ENCODE measurements at regions not wholly inside any gene's neighbourhood (a gene's known extent, or its start where the extent isn't known, plus 50 kb on each side); places are given as distances from the start of the nearest gene placed in this dataset.

DNA sequence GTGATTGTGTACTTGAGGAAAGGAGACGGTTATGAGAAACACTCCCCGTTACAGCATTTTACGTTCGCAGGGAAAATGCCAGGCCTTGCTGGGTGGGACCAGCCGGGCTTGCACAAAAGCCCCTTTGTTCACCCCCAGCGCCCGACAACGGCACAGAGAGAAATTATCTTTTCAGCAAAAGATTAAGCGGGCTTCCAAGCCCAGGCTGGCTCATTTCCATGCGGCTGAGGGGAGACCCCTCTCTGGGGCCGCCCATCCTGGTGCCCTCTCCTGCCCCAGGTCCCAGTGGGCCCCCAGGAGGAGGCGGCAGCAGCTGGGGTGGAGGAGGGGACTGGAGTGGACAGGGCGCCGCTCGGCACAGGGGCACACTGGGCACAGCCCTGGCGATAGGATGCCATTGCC is 50.8 kb upstream of the NOTCH1 start:
- no peak overlapping the region for H3K4me3 ChIP-seq (replicated peaks in 1 of 3)
- no peaks in the 10 kb centered on the region for H3K9me3 ChIP-seq
- no peak for DNase-seq
- no peak overlapping the region for H3K27ac ChIP-seq
- WGBS, 2 donors: 89 to 95% methylated on average over 12 to 16 of the region's 16 CpGs
- H3K27me3 ChIP-seq: no peaks in the 10 kb centered on the region
- no peak for TF ChIP-seq POLR2A (IDR thresholded peaks at IDR 0.05)
- TF ChIP-seq, protein P1, sequence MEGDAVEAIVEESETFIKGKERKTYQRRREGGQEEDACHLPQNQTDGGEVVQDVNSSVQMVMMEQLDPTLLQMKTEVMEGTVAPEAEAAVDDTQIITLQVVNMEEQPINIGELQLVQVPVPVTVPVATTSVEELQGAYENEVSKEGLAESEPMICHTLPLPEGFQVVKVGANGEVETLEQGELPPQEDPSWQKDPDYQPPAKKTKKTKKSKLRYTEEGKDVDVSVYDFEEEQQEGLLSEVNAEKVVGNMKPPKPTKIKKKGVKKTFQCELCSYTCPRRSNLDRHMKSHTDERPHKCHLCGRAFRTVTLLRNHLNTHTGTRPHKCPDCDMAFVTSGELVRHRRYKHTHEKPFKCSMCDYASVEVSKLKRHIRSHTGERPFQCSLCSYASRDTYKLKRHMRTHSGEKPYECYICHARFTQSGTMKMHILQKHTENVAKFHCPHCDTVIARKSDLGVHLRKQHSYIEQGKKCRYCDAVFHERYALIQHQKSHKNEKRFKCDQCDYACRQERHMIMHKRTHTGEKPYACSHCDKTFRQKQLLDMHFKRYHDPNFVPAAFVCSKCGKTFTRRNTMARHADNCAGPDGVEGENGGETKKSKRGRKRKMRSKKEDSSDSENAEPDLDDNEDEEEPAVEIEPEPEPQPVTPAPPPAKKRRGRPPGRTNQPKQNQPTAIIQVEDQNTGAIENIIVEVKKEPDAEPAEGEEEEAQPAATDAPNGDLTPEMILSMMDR (IDR thresholded peaks at IDR 0.05): no peak
- no peaks in the 10 kb centered on the region for H3K36me3 ChIP-seq
- H3K4me1 ChIP-seq: no peaks in the 10 kb centered on the region
- intact Hi-C loops (cut with DNase I): no loop called here

DNA sequence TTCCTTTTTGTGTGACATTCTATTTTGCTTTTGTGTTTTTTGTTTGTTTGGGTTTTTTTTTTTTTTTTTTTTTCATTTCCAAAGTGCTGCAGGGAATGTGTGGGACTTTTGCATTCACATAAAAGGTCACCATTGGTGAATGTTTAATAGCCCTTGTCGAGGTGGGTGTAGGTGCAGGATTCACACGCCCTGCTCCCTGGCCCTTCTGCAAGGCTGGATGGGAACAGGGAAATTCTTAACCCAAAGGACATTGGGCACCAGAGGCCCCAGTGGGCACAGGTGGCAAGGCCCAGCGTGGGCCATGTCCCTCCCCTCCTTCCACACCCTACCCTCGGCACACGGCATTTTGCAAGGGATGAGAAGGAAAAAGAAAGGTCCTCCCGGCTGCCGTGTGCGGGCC is 50.4 kb upstream of the NOTCH1 start:
- 80% methylated on average over 8 of the region's 8 CpGs for WGBS, 2 donors
- intact Hi-C loops (cut with DNase I): no loop called here
- Histone ChIP-seq H3K4me3 (replicated peaks in 1 of 3) (no peak overlapping the region), H3K27me3 (no peaks in the 10 kb centered on the region), H3K4me1 (peaks cover 0 to under 1% of the 10 kb centered on the region in 2 donors), H3K36me3 (no peaks in the 10 kb centered on the region), H3K27ac (no peak overlapping the region), H3K9me3 (no peaks in the 10 kb centered on the region)
- TF ChIP-seq POLR2A (IDR thresholded peaks at IDR 0.05): no peak
- TF ChIP-seq, protein P1 (IDR thresholded peaks at IDR 0.05): no peak
- DNase-seq: no peak

DNA sequence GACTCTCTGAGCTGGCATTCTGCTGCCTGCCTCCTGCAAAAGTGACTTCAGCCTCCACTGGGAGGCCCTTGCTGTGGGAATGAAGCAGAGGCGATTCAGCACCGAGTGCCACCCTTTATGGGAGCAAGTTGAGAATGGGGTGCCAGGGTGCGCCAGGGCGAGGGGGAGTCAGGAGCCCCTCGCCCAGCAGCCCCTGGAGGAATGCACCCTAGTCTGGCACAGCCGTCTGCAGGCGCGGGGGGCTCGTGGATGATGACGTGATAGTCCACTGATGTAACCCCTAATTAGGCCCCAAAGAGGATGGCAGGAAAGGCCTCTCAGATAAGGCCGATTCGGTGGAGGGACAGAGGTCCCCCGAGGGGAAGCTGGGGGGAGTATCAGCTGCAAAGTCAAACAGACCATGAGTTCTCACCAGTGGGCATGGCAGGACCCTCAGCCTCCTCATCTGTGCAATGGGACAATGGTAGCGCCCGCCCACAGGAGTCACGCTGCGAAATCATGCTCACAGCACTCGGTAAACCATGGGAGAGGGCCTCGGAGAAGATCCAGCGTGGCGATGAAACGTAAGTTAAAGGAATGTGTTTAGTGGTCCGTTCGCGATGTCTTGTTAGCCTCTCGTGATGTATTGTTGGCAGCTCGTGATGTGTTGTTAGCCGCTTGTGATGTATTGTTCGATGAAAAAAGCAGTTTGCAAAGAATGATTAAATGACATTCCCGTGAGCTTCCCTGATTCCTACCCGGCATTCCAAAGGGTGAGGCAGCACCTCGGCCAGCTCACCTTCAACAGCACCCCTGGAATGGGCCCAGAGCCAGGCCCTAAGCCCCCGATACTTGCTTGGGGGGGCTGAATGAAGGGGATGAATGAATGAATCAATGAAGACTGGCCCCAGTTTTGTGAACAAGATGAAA is 49.7 kb upstream of the NOTCH1 start:
- H3K27me3 ChIP-seq: no peaks in the 10 kb centered on the region
- no peaks in the 10 kb centered on the region for H3K9me3 ChIP-seq
- intact Hi-C loops (cut with DNase I): no loop called here
- H3K36me3 ChIP-seq: no peaks in the 10 kb centered on the region
- 80 to 81% methylated on average over 33 of the region's 33 CpGs for WGBS, 2 donors
- DNase-seq: no peak
- peaks cover 0 to 3% of the 10 kb centered on the region in 2 donors for H3K4me1 ChIP-seq
- no peak overlapping the region for H3K4me3 ChIP-seq (replicated peaks in 1 of 3)
- TF ChIP-seq, protein P1 (IDR thresholded peaks at IDR 0.05): no peak
- TF ChIP-seq POLR2A (IDR thresholded peaks at IDR 0.05): no peak
- no peak overlapping the region for H3K27ac ChIP-seq
